Activated T-helper 1 cell treated with anti-CD3 and anti-CD28 coated beads, Interleukin-12 subunit alpha, Interleukin-12 subunit beta, Interleukin-2, Interleukin-4 antibody, amounts not matched to agents 30 ng/mL and 10 ng/mL and 1 ng/mL, durations not matched to agents 14 hours and 24 hours and 36 hours (primary cell): ENCODE measurements at regions not wholly inside any gene's neighbourhood (a gene's known extent, or its start where the extent isn't known, plus 50 kb on each side); places are given as distances from the start of the nearest gene placed in this dataset.

ENCODE experiments used
- DNase-seq: peaks from one replicate; pipeline ENCODE4 v3.0.0; 2021; ENCODE audit warnings: low spot score
- H3K27ac Mint-ChIP-seq: one replicate; pipeline ENCODE4 v1.8.0; 2021; ENCODE audit warnings: mild to moderate bottlenecking, mixed read lengths
- H3K27me3 Mint-ChIP-seq: one replicate; pipeline ENCODE4 v1.8.0; 2022; ENCODE audit warnings: mild to moderate bottlenecking, moderate library complexity, mixed read lengths; ENCODE audit not compliant: insufficient read depth
- H3K36me3 Mint-ChIP-seq: one replicate; pipeline ENCODE4 v1.8.0; 2021; ENCODE audit warnings: low read depth, mixed read lengths
- H3K4me1 Mint-ChIP-seq: one replicate; pipeline ENCODE4 v1.8.0; 2021; ENCODE audit warnings: low read depth, mixed read lengths
- H3K4me3 Mint-ChIP-seq: one replicate; pipeline ENCODE4 v1.8.0; 2021; ENCODE audit warnings: mild to moderate bottlenecking, moderate library complexity, mixed read lengths
- H3K9me3 Mint-ChIP-seq: one replicate; pipeline ENCODE4 v1.8.0; 2021; ENCODE audit warnings: mixed read lengths
- intact Hi-C: fragments of 100-400 bp; cut with micrococcal nuclease; formaldehyde crosslinking; loops from one replicate; pipeline ENCODE4 v1.15.1; 2024

GRCh38 chr6:170046791-170047626, 243.9 kb downstream of the DLL1 start:
- Mint-ChIP-seq H3K27ac (no peak overlapping the region), H3K4me3 (no peak overlapping the region), H3K27me3 (no peaks in the 10 kb centered on the region), H3K36me3 (no peaks in the 10 kb centered on the region), H3K9me3 (peaks cover 7% of the 10 kb centered on the region), H3K4me1 (no peaks in the 10 kb centered on the region)
- intact Hi-C loops, result no loop called here
- DNase-seq, result no peak

DNA sequence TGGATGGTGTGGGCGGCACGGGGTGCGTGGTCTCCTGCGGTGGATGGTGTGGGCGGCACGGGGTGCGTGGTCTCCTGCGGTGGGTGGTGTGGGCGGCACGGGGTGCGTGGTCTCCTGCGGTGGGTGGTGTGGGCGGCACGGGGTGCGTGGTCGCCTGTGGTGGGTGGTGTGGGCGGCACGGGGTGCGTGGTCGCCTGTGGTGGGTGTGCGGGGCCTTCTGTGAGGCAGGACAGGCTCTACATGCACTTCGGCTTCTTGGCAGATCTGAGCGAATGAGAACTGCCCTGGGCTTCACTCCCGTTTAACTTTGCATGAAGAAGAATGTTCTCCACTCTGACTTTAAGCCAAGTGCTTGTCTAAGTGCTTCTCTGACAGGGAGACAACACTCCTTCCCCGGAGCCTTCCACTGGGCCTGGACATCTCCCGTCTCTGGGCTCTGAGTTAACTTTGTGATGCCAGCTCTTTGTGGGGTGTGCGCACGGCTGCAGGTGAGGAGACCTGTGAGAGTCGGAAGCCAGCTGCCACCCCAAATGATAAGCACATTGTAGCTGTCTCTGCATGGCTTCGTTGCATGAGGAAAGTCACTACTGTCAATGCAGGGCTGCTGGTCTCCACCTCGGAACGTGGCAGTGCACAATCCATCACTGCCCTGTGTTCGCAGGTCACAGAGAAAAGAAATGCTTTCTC, 244.8 kb downstream of the DLL1 start:
- Mint-ChIP-seq H3K36me3 (no peaks in the 10 kb centered on the region), H3K27me3 (no peaks in the 10 kb centered on the region), H3K4me1 (no peaks in the 10 kb centered on the region), H3K27ac (no peak overlapping the region), H3K4me3 (no peak overlapping the region), H3K9me3 (peaks cover 9% of the 10 kb centered on the region)
- intact Hi-C loops, result no loop called here
- DNase-seq, result no peak

DNA sequence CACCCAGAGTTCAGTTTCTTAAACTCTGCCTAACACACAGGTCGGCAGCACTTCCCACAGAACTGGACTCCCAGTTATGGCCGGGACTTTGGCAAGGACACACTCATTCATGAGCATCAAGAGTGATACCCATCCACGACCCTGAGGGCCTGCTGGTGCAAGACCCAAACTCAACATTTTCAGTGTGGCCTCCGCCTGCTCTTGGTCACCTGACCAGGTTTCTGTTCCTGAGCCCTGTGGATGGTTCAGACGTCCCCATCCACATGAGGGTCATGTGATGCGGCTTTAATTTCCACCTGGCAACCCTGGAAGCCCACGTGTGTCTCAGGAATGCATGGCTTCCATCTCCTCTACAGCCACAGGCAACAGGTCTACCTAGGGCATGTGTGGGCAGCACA, 245.3 kb downstream of the DLL1 start:
- Mint-ChIP-seq H3K4me1 (no peaks in the 10 kb centered on the region), H3K4me3 (no peak overlapping the region), H3K9me3 (peaks cover 9% of the 10 kb centered on the region), H3K27me3 (no peaks in the 10 kb centered on the region), H3K27ac (no peak overlapping the region), H3K36me3 (no peaks in the 10 kb centered on the region)
- intact Hi-C loops, result no loop called here
- DNase-seq, result no peak

DNA sequence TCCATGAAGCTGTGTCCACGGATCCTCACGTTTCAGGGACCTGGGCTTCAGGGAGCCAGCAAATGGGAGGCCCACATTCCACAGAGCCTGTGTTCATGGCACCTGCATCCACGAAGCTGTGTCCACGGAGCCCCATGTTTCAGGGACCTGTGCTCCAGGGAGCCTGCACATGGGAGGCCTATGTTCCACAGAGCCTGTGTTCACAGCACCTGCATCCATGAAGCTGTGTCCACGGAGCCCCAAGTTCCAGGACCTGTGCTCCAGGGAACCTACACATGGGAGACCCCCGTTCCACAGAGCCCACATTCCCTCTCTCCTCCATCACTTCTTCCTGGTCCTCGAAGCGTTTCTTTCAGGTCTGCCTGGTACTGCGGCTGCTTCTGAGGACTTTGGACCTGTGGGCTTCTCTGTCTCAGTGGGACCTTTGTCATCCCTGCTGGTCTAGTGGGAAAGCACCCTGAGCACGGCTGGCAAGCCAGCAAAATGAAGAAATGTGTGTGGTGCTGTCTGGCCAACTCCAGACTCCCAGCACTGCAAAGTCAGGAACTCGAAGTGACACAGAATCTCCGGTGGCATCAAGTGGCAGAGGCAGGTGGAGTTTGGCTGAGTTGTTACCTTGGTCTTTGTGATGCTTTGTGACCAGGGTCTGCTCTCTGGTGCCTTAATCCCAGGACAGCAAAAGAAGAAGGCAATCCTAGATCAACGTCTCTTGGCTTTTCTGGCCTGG, 245.9 kb downstream of the DLL1 start:
- DNase-seq, result no peak
- Mint-ChIP-seq H3K27me3 (no peaks in the 10 kb centered on the region), H3K4me3 (no peak overlapping the region), H3K9me3 (peaks cover 9% of the 10 kb centered on the region), H3K27ac (no peak overlapping the region), H3K36me3 (no peaks in the 10 kb centered on the region), H3K4me1 (no peaks in the 10 kb centered on the region)
- intact Hi-C loops, result no loop called here

GRCh38 chr6:170043881-170044790, 246.7 kb downstream of the DLL1 start:
- H3K27ac Mint-ChIP-seq, result no peak overlapping the region
- no peaks in the 10 kb centered on the region for H3K36me3 Mint-ChIP-seq
- H3K4me1 Mint-ChIP-seq, result no peaks in the 10 kb centered on the region
- intact Hi-C loops, result no loop called here
- peaks cover 9% of the 10 kb centered on the region for H3K9me3 Mint-ChIP-seq
- no peak for DNase-seq
- no peak overlapping the region for H3K4me3 Mint-ChIP-seq
- peaks cover 3% of the 10 kb centered on the region for H3K27me3 Mint-ChIP-seq

- no peak for DNase-seq
- peaks cover 9% of the 10 kb centered on the region for H3K9me3 Mint-ChIP-seq
- no peak overlapping the region for H3K27ac Mint-ChIP-seq
- no peak overlapping the region for H3K4me3 Mint-ChIP-seq
- H3K27me3 Mint-ChIP-seq, result peaks cover 4% of the 10 kb centered on the region
- intact Hi-C loops, result no loop called here
- no peaks in the 10 kb centered on the region for H3K36me3 Mint-ChIP-seq
- H3K4me1 Mint-ChIP-seq, result no peaks in the 10 kb centered on the region
Measured at GRCh38 chr6:170043150-170043819, 247.6 kb downstream of the DLL1 start.

GRCh38 chr6:170042596-170043118, 248.2 kb downstream of the DLL1 start:
- Mint-ChIP-seq H3K4me3 (no peak overlapping the region), H3K9me3 (peaks cover 9% of the 10 kb centered on the region), H3K36me3 (no peaks in the 10 kb centered on the region), H3K27ac (no peak overlapping the region), H3K27me3 (peaks cover 4% of the 10 kb centered on the region), H3K4me1 (no peaks in the 10 kb centered on the region)
- intact Hi-C loops, result no loop called here
- no peak for DNase-seq

- intact Hi-C loops, result no loop called here
- Mint-ChIP-seq H3K27ac (no peak overlapping the region), H3K9me3 (peaks cover 9% of the 10 kb centered on the region), H3K36me3 (no peaks in the 10 kb centered on the region), H3K4me3 (no peak overlapping the region), H3K27me3 (peaks cover 4% of the 10 kb centered on the region), H3K4me1 (no peaks in the 10 kb centered on the region)
- DNase-seq, result no peak
Measured at GRCh38 chr6:170042123-170042522, 248.8 kb downstream of the DLL1 start.

DNA sequence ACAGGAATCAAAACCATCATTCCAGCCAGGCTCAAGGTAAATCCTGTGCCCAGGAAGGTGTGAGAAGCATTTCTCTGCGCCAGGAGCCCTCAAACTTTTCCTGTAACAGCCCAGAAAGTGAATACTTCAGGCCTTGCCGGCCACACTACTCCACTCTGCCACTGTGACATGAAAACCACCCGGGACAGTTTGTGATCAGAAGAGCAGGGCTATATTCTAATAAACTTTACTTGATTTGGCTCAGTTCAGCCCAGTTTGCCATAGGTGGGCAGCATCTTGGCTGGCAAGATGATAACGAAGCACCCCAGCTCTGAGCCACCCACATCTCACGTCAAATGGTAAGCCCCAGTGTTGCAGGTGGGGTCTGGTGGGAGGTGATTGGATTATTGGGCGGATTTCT, 249.4 kb downstream of the DLL1 start:
- Mint-ChIP-seq H3K4me3 (no peak overlapping the region), H3K9me3 (peaks cover 9% of the 10 kb centered on the region), H3K27ac (no peak overlapping the region), H3K4me1 (no peaks in the 10 kb centered on the region), H3K36me3 (no peaks in the 10 kb centered on the region), H3K27me3 (peaks cover 4% of the 10 kb centered on the region)
- intact Hi-C loops, result no loop called here
- DNase-seq, result no peak

GRCh38 chr6:170040906-170041305, 250.0 kb downstream of the DLL1 start:
- no peaks in the 10 kb centered on the region for H3K4me1 Mint-ChIP-seq
- peaks cover 4% of the 10 kb centered on the region for H3K27me3 Mint-ChIP-seq
- H3K27ac Mint-ChIP-seq, result no peak overlapping the region
- H3K36me3 Mint-ChIP-seq, result no peaks in the 10 kb centered on the region
- no peak overlapping the region for H3K4me3 Mint-ChIP-seq
- intact Hi-C loops, result no loop called here
- DNase-seq, result no peak
- H3K9me3 Mint-ChIP-seq, result peaks cover 5% of the 10 kb centered on the region

DNA sequence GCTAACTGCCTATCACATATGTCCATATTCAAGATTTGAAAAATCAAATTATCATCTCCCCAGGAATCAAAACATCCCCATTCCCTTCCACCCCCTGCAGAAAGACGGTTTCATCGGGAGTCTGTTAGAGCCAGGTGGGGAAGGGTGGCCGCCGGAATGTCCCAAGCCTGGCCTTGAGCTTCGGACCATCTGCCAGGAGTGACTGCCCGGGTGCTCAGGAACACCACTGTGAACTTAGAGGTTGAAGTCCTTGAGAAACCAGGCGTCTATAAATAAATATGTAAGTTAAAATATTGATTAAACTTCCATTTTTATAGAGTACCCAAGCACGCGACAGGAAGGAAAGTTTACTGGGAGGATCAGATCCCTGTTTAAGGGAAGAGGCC, 250.8 kb downstream of the DLL1 start:
- Mint-ChIP-seq H3K27ac (no peak overlapping the region), H3K36me3 (no peaks in the 10 kb centered on the region), H3K27me3 (peaks cover 4% of the 10 kb centered on the region), H3K4me1 (no peaks in the 10 kb centered on the region), H3K4me3 (no peak overlapping the region), H3K9me3 (peaks cover 5% of the 10 kb centered on the region)
- DNase-seq, result no peak
- intact Hi-C loops, result no loop called here
